SH-SY5Y (cell line): ENCODE measurements at regions not wholly inside any gene's neighbourhood (a gene's known extent, or its start where the extent isn't known, plus 50 kb on each side); places are given as distances from the start of the nearest gene placed in this dataset.

Experiments used
- GATA2 ChIP-seq: IDR thresholded peaks from 2 replicates; pipeline ENCODE4 v1.6.1; 2011; ENCODE audit warnings: mild to moderate bottlenecking, low read depth, low read length
- GATA3 ChIP-seq: IDR thresholded peaks from 2 replicates; pipeline ENCODE4 v1.6.1; 2011; ENCODE audit warnings: low read depth, mild to moderate bottlenecking, low read length, moderate library complexity

DNA sequence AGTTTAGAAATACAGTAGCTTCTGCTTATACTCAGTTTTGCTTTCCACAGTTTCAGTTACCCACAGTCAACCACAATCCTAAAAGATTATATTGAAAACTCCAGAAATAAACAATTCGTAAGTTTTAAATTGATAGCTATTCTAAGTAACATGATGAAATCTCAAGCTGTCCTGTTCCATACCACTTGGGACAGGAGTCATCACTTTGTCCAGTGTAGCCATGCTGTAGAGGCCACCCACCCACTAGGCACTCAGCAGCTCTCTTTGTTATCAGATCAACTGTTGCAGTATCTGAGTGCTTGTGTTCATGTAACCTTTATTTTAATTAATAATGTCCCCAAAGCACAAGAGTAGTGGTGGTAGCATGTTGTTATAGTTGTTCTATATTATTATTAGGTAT, 117.5 kb upstream of the IQCM start:
- TF ChIP-seq GATA3 (no peak), GATA2 (no peak)
